ENCODE measurements at regions not wholly inside any gene's neighbourhood (a gene's known extent, or its start where the extent isn't known, plus 50 kb on each side); places are given as distances from the start of the nearest gene placed in this dataset.
"Not testable (repeated sequence)": the region's sequence is repeated elsewhere in the genome, so short reads cannot be mapped to it uniquely, and the experiment has no call there.

- not testable (repeated sequence) for DNase-seq (ENCODE audit: low read depth in 4 of 4, low spot score in 3 of 4)
These were observed 51.8 kb upstream of the SLC39A8 start for GRCh38 chr4:102397056-102397455.

- DNase-seq (ENCODE audit: low read depth in 4 of 4, low spot score in 3 of 4): no peak
These were observed 53.7 kb upstream of the SLC39A8 start for GRCh38 chr4:102399021-102399420.

DNA sequence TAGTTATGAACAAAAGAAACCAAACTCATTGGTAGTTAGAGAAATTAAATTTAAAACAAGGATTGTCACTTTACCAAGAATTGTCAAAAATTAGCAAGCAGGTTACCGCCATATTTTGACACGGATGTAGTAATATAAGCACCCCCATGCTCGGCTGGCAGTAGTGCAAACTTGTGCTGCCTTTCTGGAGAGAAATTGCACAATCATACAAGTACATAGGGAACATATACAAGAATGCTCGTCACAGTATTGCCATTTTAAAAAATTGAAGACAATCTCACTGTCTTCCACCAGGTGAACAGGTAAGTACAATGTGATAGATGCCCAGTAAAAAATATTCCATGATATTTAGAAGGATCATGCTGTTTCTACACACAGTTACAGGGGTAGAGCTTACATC is 55.6 kb upstream of the SLC39A8 start:
- no peak for DNase-seq (ENCODE audit: low read depth in 4 of 4, low spot score in 3 of 4)

- DNase-seq (ENCODE audit: low read depth in 4 of 4, low spot score in 3 of 4): no peak
These were observed 56.9 kb upstream of the SLC39A8 start for GRCh38 chr4:102402223-102402622.

DNA sequence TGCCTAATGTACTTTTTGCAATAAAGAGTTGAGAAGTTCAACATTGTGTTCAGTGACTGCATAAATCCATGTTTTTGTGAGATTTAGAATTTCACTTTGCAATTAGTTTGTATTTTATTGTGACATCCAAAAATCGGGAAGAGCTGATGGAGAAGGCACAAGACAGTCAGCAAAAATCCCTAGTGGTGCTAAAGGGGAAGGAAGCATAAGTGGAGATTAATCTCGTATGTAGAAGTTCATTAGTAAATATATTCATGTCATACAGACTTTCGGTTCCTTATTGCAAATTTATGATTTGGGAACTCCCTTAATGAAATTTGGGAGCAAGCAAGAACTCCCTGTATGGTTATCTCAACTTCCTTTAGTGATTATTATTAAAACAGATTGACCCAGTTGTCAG is 57.8 kb upstream of the SLC39A8 start:
- no peak for DNase-seq (ENCODE audit: low read depth in 4 of 4, low spot score in 3 of 4)

GRCh38 chr4:102404431-102404969 is 59.2 kb upstream of the SLC39A8 start:
- DNase-seq (ENCODE audit: low read depth in 4 of 4, low spot score in 3 of 4): no peak

DNA sequence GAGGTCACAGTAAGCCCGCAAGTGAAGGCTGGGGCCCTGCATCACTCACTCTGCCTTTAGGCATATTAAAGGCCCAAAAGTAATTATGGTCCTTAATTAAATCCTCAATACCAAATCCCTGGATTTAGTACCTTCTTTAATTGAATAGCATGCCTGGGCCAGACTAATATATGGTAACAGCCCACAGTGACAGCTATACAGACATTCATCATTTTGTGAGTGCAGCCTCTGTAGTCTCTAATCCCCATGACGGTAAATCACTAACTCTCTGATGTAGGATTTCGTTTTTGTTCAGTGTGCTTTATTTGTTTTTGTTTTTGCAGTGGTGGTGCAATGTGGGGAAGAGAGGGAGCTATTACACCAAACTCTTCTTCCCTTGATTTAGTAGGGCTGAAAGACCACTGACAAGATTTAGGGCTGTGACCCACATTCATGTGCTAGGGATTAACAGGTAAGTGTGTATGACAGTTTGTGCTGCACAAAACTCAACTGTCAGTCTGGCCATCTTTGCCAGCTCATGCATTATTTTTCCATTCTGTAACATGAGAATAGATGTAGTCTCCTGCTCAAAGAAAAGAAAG is 60.6 kb upstream of the SLC39A8 start:
- DNase-seq (ENCODE audit: low read depth in 4 of 4, low spot score in 3 of 4): no peak

DNA sequence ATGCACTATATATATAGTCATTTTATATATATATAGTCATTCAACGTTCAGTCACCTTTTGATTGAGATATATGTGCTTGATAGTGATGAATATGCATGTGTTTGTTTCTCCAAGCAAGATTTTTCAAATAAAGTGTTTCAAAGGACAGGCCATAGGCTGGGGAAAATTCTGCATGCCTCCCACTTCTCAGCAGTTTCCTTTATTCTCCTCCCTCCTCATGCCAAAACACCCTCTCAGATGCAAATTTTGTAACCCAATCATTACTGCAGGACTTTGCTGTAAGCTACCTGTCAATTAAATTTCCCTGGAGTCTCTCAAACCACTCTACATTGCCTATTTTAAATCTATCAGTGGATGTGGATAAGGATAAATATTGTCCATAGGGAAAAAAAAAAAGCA is 65.6 kb upstream of the SLC39A8 start:
- DNase-seq (ENCODE audit: low read depth in 4 of 4, low spot score in 3 of 4): not testable (repeated sequence)

GRCh38 chr4:102411408-102411807 is 66.1 kb upstream of the SLC39A8 start:
- no peak for DNase-seq (ENCODE audit: low read depth in 4 of 4, low spot score in 3 of 4)

GRCh38 chr4:102416765-102417164 is 71.5 kb upstream of the SLC39A8 start:
- no peak for DNase-seq (ENCODE audit: low read depth in 4 of 4, low spot score in 3 of 4)

DNA sequence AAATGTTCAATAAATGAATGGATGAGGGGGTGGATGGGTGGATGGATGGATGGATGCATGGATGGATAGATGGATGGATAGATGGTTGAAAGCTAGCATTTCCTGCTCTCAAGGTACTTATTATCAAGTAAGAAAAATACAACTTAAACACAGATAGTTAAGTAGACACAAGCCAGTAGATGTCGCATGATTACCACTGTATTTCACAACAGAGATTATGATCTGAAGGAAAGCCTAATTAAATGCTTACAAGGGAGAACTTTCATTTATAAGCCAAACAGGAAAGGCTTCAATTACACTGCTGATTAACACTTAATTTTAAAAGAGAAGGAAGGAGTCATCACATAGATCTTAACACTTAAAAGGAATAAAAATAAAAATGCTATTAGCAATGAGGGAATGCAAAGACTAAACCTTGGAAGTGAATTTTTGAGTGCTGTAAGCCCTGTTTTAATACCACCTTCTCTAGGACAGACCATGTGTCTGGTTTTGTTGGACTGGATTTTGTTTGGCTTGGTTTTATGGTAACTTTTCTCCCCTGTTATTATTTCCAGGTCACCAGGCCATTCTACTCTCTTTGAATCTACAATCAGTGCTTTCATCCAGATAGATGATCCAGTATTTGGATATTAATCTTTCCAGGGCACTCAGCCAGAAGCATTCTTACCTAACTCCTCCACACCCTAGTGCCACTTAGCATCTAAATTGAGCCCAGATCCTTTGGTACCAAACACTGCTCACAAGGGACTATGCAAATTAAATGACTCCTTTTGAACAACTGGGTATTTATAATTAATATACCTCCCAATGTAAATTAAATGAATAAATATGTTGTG is 75.5 kb upstream of the SLC39A8 start:
- no peak for DNase-seq (ENCODE audit: low read depth in 4 of 4, low spot score in 3 of 4)

DNA sequence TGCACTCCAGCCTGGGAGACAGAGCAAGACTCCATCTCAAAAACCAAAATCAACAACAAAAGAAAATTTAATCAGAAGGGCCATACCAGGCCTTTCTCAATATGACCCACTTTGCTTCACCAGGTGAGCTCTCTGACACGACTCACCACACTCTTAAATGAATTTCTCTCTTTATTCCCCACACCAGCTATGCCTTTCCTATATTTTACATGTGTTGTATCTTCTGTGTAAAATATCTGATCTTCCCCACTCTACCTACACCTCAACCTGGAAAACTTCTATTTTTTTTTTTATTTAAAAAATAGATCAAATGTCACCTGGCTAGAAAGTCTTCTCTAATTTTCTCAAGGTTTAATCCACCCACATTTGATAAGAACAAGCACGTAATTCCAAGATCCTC is 77.6 kb upstream of the SLC39A8 start:
- DNase-seq (ENCODE audit: low read depth in 4 of 4, low spot score in 3 of 4): no peak

- DNase-seq (ENCODE audit: low read depth in 4 of 4, low spot score in 3 of 4): no peak
These were observed 77.8 kb upstream of the NFKB1 start for GRCh38 chr4:102423375-102423774.

GRCh38 chr4:102427371-102427998 is 73.7 kb upstream of the NFKB1 start:
- DNase-seq (ENCODE audit: low read depth in 4 of 4, low spot score in 3 of 4): no peak

- no peak for DNase-seq (ENCODE audit: low read depth in 4 of 4, low spot score in 3 of 4)
These were observed 73.0 kb upstream of the NFKB1 start for GRCh38 chr4:102428122-102428521.

DNA sequence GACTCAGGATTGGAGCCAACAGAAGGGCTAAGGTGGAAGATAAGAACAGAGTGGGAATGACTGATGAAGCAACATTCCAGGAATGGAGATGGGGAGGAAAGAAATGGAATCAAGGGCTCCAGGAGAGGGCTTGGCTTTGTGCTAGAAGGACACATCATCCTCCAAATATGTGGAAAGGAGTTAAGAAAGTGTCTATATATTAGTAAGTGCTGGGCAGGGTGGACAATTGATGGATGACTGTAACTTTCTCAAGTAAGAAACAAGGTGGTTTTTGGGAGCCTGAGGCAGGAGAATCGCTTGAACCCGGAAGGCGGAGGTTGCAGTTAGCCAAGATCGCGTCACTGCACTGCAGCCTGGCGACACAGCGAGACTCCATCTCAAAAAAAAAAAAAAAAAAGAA is 71.6 kb upstream of the NFKB1 start:
- DNase-seq (ENCODE audit: low read depth in 4 of 4, low spot score in 3 of 4): no peak

GRCh38 chr4:102430461-102430910 is 70.7 kb upstream of the NFKB1 start:
- DNase-seq (ENCODE audit: low read depth in 4 of 4, low spot score in 3 of 4): no peak

DNA sequence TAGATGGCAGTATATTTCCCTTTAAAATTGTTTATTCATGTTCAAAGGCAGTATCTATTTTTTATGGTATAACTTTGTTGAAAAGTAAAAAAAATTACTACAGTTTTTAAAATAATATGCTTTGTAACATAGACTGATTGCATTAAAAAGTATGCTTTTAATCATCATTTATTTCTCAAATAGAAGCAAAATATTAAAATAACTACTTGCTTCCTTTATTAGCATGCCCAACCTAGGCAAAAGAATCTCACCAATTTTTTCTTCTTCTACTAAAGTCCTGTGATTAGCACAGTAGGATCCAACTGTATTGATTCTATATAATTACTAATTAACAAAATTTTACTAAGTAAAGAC is 69.6 kb upstream of the NFKB1 start:
- no peak for DNase-seq (ENCODE audit: low read depth in 4 of 4, low spot score in 3 of 4)

DNA sequence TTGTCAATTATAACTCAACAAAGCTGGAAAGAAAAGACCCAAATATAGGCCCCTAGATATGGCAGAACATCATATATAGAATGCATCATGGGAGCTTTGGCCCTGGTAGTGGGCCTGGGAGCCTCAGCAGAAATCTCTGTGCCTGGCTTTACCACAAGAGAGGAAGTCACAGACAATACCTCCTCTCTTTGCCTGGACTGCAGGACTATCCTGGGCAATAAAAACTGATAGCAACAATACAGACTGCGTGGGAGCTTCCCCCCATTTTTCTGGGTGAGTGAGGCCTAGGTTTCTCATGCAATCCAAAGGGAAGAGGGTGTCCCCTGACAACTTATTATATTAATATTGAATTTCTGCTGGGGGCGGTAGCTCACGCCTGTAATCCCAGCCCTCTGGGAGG is 64.0 kb upstream of the NFKB1 start:
- DNase-seq (ENCODE audit: low read depth in 4 of 4, low spot score in 3 of 4): no peak

GRCh38 chr4:102438396-102439235 is 62.5 kb upstream of the NFKB1 start:
- DNase-seq (ENCODE audit: low read depth in 4 of 4, low spot score in 3 of 4): no peak

GRCh38 chr4:102439236-102439614 is 61.9 kb upstream of the NFKB1 start:
- DNase-seq (ENCODE audit: low read depth in 4 of 4, low spot score in 3 of 4): peak in 1 of 4 donors; percentile 12
